ENCODE measurements at regions not wholly inside any gene's neighbourhood (a gene's known extent, or its start where the extent isn't known, plus 50 kb on each side); places are given as distances from the start of the nearest gene placed in this dataset.

DNA sequence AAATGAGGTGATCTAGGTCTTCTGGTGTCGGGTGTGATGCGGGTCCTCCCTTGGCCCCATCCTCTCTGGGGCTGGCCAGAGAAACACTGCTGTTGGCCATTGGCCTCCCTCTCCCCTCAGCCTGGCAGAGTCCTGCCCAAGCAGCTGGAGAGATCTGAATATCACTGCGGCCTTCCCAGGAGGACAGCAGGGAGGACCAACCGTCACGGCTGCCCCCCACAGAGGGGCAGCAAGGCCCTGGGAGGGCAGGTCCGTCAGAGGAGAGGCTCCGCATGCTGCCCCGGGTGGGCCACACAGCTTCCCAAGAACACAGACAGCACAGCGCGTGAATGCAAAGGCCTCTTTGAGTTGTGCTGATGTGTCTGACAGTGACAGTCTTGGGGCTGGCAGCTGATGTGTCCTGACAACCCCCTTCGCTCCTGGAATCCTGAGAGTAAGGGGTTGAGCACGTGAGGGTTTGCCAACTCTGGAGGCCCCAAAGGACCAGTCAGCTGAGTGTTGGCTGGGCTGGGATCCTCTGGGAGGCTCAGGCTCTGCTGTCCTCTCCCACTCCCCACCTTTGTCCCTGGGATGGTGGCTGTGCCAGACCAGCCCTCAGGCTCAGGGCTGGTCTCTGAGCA, 132.5 kb upstream of the UNC5B start:
- Histone ChIP-seq H3K4me3 (ENCODE audit: low read length) (no peak overlapping the region), H3K27ac (ENCODE audit: low read length) (no peak overlapping the region), H3K36me3 (ENCODE audit: control insufficient read depth, insufficient read depth, low read length) (no peaks in the 10 kb centered on the region), H3K27me3 (ENCODE audit: control insufficient read depth, insufficient read depth, low read length) (no peaks in the 10 kb centered on the region), H3K4me1 (ENCODE audit: control insufficient read depth, insufficient read depth, low read length) (no peaks in the 10 kb centered on the region), H3K9me3 (ENCODE audit: control insufficient read depth, insufficient read depth, low read length) (no peaks in the 10 kb centered on the region)
- DNase-seq (peak in 1 of 2 donors; percentile 12), ATAC-seq (no peak)
- intact Hi-C loops (cut with micrococcal nuclease) = no loop called here
- Mint-ChIP-seq H3K4me3 (no peak overlapping the region), H3K27me3 (ENCODE audit: low read depth in 2 of 2) (no peaks in the 10 kb centered on the region), H3K9me3 (no peaks in the 10 kb centered on the region), H3K36me3 (no peaks in the 10 kb centered on the region), H3K27ac (no peak overlapping the region), H3K4me1 (no peaks in the 10 kb centered on the region)
- 87% methylated on average over 12 of the region's 12 CpGs for WGBS (ENCODE audit: insufficient coverage)
- TF ChIP-seq, protein P1, sequence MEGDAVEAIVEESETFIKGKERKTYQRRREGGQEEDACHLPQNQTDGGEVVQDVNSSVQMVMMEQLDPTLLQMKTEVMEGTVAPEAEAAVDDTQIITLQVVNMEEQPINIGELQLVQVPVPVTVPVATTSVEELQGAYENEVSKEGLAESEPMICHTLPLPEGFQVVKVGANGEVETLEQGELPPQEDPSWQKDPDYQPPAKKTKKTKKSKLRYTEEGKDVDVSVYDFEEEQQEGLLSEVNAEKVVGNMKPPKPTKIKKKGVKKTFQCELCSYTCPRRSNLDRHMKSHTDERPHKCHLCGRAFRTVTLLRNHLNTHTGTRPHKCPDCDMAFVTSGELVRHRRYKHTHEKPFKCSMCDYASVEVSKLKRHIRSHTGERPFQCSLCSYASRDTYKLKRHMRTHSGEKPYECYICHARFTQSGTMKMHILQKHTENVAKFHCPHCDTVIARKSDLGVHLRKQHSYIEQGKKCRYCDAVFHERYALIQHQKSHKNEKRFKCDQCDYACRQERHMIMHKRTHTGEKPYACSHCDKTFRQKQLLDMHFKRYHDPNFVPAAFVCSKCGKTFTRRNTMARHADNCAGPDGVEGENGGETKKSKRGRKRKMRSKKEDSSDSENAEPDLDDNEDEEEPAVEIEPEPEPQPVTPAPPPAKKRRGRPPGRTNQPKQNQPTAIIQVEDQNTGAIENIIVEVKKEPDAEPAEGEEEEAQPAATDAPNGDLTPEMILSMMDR (IDR thresholded peaks at IDR 0.05) = no peak

GRCh38 chr10:71080381-71081228, 131.8 kb upstream of the UNC5B start:
- no peaks in the 10 kb centered on the region for H3K36me3 ChIP-seq (ENCODE audit: control insufficient read depth, insufficient read depth, low read length)
- no peak for ATAC-seq
- no peaks in the 10 kb centered on the region for H3K27me3 ChIP-seq (ENCODE audit: control insufficient read depth, insufficient read depth, low read length)
- WGBS (ENCODE audit: insufficient coverage) = 81% methylated on average over 7 of the region's 7 CpGs
- DNase-seq = no peak
- no peak overlapping the region for H3K4me3 ChIP-seq (ENCODE audit: low read length)
- Mint-ChIP-seq H3K4me3 (no peak overlapping the region), H3K36me3 (no peaks in the 10 kb centered on the region), H3K4me1 (no peaks in the 10 kb centered on the region), H3K9me3 (no peaks in the 10 kb centered on the region), H3K27me3 (ENCODE audit: low read depth in 2 of 2) (no peaks in the 10 kb centered on the region), H3K27ac (no peak overlapping the region)
- intact Hi-C loops (cut with micrococcal nuclease) = no loop called here
- TF ChIP-seq, protein P1 (IDR thresholded peaks at IDR 0.05) = no peak
- H3K9me3 ChIP-seq (ENCODE audit: control insufficient read depth, insufficient read depth, low read length) = no peaks in the 10 kb centered on the region
- no peaks in the 10 kb centered on the region for H3K4me1 ChIP-seq (ENCODE audit: control insufficient read depth, insufficient read depth, low read length)
- H3K27ac ChIP-seq (ENCODE audit: low read length) = no peak overlapping the region

GRCh38 chr10:71081229-71081560, 131.2 kb upstream of the UNC5B start:
- no peak for DNase-seq
- H3K27me3 Mint-ChIP-seq (ENCODE audit: low read depth in 2 of 2) = no peaks in the 10 kb centered on the region

More at GRCh38 chr10:71081229-71081560, 131.2 kb upstream of the UNC5B start:
- H3K27ac Mint-ChIP-seq = no peak overlapping the region
- TF ChIP-seq, protein P1 (IDR thresholded peaks at IDR 0.05) = no peak
- Histone ChIP-seq H3K4me1 (ENCODE audit: control insufficient read depth, insufficient read depth, low read length) (no peaks in the 10 kb centered on the region), H3K4me3 (ENCODE audit: low read length) (no peak overlapping the region), H3K27ac (ENCODE audit: low read length) (no peak overlapping the region), H3K36me3 (ENCODE audit: control insufficient read depth, insufficient read depth, low read length) (no peaks in the 10 kb centered on the region), H3K9me3 (ENCODE audit: control insufficient read depth, insufficient read depth, low read length) (no peaks in the 10 kb centered on the region), H3K27me3 (ENCODE audit: control insufficient read depth, insufficient read depth, low read length) (no peaks in the 10 kb centered on the region)
- no peaks in the 10 kb centered on the region for H3K36me3 Mint-ChIP-seq
- no peak overlapping the region for H3K4me3 Mint-ChIP-seq
- ATAC-seq = no peak
- 85% methylated on average over 6 of the region's 6 CpGs for WGBS (ENCODE audit: insufficient coverage)
- H3K9me3 Mint-ChIP-seq = no peaks in the 10 kb centered on the region
- H3K4me1 Mint-ChIP-seq = no peaks in the 10 kb centered on the region
- intact Hi-C loops (cut with micrococcal nuclease) = no loop called here
